NCI-H1694 (cell line): ENCODE measurements at regions not wholly inside any gene's neighbourhood (a gene's known extent, or its start where the extent isn't known, plus 50 kb on each side); places are given as distances from the start of the nearest gene placed in this dataset.
A peak's percentile ranks its signal among the peaks of the same experiment; 100 is the strongest.

Experiments
- DNase-seq: peaks from one replicate; lab custom pipeline; 2025; lab: John Stamatoyannopoulos, UW

DNA sequence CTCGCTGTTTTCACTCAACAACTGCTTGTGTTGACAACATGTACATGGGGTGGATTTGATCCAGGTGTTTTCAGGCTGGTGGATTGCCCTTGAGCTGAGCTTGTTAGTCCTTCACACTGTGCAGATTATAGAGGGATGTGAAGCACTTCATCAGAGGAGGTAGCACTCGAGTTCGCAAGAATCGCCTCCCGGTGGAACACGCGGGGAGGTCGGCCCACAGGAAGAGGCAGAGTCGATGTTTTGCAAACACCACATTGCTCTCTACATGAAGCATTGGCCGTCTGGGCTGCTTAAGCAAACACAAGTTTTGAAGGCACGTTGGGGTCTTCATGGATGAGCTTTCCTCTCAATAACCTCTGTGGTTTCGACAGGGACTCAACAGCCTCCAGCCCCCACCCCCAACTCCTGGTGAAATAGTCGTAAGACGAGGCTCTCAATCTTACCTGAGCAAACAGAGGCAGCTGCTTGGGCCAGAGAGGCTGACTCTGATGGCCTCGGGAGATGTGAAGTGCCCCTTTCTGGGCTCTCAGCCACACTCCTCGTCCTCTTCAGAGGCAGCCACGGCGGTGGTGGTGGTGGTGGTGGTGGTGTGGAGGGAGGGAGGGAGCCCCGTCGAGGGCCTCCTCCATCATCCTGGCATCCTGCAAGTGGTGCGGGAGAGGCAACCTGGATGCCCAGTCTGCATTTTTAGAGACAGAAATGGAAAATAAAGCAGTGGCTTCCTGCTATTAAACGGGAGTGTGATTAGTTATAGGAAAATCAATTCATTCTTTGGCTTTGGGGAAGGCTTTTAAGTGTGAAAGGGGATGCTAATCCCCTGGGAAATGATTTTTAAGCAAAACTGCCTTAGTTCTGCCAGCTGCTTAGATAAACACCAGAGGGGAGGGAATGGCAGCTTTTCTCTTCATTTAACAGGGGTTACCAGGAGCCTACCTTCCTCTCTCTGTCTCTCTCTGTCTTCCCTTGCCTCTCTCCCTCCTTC is 552.5 kb upstream of the EEF2KMT start:
- DNase-seq = no peak

DNA sequence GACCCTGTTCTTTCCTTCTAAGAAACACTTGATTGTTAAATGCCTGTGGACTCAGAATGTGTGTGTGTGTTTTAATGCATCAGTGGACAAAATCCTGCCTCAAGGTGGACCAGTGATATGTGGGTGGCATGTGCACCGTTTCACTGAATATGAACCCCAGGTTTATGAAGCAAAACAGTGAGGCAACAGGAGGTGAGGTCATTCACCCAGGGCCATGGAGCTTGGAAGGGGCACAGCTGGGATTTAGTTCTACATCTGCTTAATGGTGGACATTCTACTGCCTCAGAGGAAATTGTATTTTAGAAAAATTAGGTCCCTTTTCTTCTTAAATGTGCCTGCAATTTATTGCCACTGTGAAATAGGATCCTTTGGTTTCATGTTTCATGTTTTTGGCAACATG is 549.5 kb upstream of the EEF2KMT start:
- DNase-seq = no peak

- no peak for DNase-seq
These were observed 546.4 kb upstream of the EEF2KMT start for GRCh38 chr16:5643855-5644531.

- no peak for DNase-seq
These were observed 544.8 kb upstream of the EEF2KMT start for GRCh38 chr16:5642436-5642835.

- no peak for DNase-seq
These were observed 544.4 kb upstream of the EEF2KMT start for GRCh38 chr16:5642011-5642410.

GRCh38 chr16:5640883-5641282 is 543.3 kb upstream of the EEF2KMT start:
- DNase-seq = no peak

- no peak for DNase-seq
These were observed 541.9 kb upstream of the EEF2KMT start for GRCh38 chr16:5639531-5639930.

DNA sequence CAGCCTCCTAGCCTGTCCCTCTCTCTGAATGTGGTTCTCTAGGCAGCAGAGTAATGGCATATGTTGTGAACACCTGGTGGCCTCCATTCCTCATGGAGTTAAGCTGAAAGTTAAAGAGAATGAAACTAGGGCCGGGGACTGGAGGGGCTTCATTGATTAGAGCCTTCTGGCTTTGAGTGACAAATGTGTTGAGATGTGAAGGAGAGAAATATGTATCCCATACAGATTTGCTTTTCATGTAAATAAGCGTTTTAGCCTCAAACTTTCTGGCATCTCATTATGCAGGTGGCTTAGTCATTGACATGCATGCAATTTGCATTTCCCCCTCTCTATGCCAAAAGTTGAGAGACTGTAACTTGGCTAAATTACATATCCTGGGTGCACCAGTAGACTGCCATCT is 537.7 kb upstream of the EEF2KMT start:
- no peak for DNase-seq

GRCh38 chr16:5634666-5635180 is 537.1 kb upstream of the EEF2KMT start:
- DNase-seq = no peak

GRCh38 chr16:5633845-5634440 is 536.3 kb upstream of the EEF2KMT start:
- peak; percentile 5 for DNase-seq

GRCh38 chr16:5622234-5622884 is 524.8 kb upstream of the EEF2KMT start:
- no peak for DNase-seq

- no peak for DNase-seq
These were observed 524.2 kb upstream of the EEF2KMT start for GRCh38 chr16:5621826-5622225.

DNA sequence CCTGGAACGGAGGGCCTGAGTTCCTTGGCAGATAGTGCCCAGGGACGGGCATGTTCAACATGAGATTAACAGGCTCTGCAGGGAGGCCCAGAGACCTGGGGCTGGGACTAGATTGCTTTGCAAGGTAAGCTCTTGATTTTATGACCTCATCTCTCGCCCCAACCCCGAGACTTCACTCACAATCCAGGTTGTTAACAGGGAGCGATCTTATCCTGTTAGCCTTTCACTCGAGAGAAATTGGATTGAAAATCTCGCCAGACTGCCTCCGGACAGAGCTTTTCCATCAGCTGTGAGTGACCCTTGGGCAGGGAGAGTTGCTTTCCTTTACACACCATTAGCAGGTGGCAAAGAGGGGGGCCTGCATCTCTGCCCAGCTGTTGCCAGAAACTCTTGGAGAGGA is 521.7 kb upstream of the EEF2KMT start:
- DNase-seq = no peak

DNA sequence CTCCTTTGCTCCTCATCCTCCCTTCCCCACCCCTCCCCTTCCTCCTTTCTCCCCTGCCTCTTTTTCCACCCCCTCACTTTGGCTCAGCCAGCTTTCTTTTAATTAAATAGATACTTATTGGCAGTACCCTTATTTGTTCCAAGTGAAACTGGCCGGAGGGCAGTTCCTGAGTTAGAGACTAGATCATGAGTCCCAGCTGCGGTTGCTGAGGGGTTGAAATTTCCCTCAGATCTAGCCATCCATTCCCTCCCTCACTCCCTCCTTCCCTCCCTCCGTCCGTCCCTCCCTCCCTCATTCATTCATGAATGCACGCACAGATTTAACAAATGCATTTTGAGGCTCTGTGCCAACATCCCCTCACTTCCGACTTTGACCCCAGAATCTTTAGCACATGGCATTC is 519.2 kb upstream of the EEF2KMT start:
- DNase-seq = no peak

DNA sequence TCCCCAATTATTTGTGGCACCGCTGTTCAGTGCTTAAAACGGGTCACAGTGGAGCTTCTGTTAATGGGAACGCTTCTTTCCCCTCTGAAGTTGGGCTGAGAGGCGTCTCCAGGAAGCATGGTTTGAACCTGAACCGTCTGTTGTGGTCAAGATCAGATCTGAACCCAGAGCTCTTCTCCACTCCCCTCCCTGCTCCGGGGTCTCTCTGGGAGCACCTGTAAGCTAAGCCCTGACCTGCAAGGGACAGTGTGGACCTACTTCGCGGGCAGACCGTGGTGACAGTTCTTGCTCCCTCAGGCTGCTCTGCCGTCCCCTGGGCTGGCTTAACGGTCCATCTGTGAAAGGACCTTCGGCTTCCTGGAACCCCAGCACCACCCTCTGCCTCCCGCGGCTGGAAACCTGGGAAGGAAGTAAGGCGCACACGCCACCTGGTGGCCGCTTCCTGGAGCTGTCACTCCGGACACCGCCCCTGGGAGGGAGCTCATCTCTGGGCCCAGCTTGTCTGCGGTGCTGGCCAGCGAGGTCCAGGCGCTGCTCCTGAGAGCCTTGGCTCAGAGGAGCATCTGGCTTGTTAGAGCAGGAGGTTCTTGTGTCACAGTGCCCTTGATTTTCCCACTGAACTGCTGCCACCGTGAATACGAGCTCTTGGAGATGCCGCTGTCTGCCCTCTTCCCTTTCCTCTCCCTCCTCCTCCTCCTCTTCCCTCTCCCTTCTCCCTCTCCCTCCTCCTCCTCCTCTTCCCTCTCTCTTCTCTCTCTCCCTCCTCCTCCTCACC is 518.5 kb upstream of the EEF2KMT start:
- DNase-seq = no peak

GRCh38 chr16:5607169-5607568 is 509.6 kb upstream of the EEF2KMT start:
- no peak for DNase-seq

- no peak for DNase-seq
These were observed 507.8 kb upstream of the EEF2KMT start for GRCh38 chr16:5605404-5605803.

DNA sequence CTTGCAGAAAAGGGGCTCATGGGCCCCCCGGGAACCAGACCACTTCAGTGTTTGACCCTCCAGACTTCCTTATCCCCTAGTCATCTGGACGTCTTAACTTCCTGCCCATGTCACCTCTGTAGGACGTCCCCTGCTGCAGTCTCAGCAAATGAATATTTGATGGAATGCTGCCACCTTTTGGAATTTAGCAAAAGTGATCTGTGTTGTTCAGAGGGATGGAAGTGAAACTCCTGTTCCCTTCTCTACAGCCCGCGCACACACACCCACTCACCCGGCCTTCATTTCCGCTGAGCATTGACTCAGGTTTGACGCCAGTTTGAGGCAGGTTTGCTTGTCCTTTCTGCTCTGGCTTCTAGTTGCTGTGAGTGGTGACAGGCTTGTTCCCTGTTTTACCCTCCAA is 507.2 kb upstream of the EEF2KMT start:
- no peak for DNase-seq

DNA sequence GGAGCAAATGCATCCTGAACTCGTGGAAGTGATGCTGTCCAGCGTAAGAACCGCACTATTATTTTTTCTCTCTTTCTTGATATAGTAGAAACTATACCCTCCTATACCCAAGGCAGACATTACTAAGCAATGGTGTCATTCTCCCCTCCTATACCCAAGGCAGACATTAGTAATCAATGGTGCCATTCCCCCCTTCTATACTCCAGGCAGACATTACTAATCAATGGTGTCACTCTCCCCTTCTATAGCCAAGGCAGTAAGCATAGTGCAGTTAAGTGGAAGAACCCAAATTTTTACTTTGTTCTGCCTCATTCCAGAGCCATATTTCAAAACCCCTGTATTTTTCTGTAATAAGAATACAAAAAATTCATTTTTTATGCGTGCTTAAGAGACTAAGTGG is 506.2 kb upstream of the EEF2KMT start:
- no peak for DNase-seq

- no peak for DNase-seq
These were observed 504.4 kb upstream of the EEF2KMT start for GRCh38 chr16:5601957-5602356.

- no peak for DNase-seq
These were observed 501.2 kb upstream of the EEF2KMT start for GRCh38 chr16:5598793-5599192.
